Retina (tissue), 1 donor: ENCODE measurements at regions not wholly inside any gene's neighbourhood (a gene's known extent, or its start where the extent isn't known, plus 50 kb on each side); places are given as distances from the start of the nearest gene placed in this dataset.
"Not testable (repeated sequence)": the region's sequence is repeated elsewhere in the genome, so short reads cannot be mapped to it uniquely, and the experiment has no call there.

ENCODE experiments used
- DNase-seq: peaks from one replicate; pipeline ENCODE4 v3.0.0-alpha.2; 2016

DNA sequence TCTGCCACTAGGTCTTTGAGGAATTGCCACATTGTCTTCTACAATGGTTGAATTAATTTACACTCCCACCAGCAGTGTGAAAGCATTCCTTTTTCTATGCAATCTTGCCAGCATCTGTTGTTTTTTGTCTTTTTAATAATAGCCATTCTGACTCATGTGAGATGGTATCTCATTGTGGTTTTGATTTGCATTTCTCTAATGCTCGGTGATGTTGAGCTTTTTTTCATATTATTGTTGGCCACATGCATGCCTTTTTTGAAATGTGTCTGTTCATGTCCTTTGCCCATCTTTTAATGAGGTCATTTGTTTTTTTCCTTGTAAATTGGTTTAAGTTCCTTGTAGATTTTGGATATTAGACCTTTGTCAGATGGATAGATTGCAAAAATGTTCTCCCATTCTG is 661.8 kb downstream of the GLUD2 start:
- not testable (repeated sequence) for DNase-seq

DNA sequence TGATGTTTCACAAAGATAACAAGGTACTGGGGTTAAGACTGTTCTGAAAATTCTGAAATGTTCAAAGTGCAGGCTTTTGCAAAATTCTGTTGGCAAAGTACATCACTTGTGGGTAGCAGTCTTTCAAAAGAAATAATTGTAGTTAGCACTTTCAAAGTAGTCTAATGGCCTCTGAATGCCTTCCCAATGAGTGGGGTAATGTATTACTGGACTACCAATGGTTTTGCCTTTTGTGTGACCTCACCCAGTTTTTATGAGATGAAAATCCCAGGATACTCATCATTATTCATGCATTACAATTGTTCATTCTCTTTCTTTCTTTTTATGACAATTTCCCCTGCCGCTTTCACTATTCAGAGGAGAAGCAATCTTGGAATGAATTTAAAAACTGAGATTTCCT is 686.1 kb downstream of the GLUD2 start:
- DNase-seq: no peak

DNA sequence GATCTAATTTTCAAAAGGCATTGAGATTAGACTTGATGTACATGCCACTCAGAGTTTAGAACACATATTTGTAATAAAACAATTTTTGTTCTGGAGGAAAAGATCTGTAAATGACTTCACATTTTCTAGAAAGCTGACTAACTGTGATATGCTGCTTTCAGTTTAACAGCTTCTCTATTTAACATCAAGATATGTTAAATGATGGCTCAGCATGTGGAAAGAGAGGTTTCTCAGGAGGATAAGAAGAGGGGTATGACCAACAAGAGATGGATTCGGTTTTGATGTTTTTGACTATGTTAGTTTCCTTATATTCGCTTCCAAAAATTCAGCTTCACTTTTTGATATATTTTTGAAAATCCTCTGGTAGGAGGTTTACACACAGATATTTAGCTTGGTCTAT is 698.7 kb downstream of the GLUD2 start:
- DNase-seq: no peak

DNA sequence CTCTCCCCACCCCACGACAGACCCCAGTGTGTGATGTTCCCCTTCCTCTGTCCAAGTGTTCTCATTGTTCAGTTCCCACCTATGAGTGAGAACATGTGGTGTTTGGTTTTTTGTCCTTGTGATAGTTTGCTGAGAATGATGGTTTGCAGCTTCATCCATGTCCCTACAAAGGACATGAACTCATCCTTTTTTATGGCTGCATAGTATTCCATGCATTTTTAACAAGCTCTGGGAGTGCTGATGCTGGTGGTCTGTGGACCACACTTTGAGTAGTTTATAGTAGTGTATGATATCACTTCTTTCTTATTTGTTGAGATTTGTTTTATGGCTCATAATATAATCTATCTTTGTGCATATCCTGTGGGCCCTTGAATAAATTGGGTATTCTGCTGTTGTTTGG is 706.2 kb downstream of the GLUD2 start:
- not testable (repeated sequence) for DNase-seq

DNA sequence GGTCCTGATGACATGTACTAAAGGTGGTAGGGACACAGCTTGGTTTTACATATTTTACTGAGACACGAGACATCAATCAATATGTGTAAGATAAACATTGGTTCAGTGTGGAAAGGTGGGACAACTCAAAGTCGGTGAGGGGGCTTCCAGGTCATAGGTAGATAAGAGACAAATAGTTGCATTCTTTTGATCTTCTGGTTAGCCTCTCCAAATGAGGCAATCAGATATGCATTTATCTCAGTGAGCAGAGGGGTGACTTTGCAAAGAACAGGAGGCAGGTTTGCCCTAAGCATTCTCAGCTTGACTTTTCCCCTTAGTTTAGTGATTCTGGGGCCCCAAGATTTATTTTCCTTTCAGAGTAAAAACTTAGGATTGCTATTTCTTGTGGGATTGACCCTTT is 706.9 kb downstream of the GLUD2 start:
- DNase-seq: no peak

DNA sequence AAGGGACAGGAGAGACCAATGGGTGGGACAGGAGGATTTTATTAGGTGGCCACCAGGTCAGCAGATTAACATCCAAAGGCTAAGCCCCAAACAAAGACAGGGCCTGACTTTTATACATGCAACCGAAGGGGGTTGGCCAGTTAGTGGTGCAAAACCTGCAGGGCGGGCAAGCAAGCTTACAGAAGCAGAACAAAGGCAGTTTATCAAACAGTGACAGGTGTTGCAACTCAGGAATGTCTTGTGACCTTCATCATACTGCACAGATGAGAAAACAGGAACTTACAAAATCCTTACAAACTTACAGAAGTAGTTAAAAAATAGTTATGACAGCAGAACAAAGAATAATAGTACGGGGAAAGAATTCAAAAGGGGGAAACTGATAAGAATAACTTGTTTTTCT is 708.1 kb downstream of the GLUD2 start:
- no peak for DNase-seq

DNA sequence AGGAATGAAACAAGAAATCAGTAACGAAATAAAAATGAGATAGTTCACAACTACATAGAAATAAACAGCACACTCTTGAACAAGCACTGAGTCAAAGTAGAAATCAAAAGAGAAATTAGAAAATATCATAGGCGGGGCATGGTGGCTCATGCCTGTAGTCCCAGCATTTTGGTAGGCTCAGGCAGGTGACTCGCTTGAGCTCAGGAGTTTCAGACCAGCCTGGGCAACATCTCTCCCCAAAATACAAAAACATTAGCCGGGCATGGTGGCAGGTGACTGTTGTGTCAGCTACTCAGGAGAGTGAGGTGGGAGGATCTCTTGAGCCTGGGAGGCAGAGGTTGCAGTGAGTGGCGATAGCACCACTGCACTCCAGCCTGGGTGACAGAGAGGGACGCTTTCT is 714.4 kb downstream of the GLUD2 start:
- DNase-seq: no peak

DNA sequence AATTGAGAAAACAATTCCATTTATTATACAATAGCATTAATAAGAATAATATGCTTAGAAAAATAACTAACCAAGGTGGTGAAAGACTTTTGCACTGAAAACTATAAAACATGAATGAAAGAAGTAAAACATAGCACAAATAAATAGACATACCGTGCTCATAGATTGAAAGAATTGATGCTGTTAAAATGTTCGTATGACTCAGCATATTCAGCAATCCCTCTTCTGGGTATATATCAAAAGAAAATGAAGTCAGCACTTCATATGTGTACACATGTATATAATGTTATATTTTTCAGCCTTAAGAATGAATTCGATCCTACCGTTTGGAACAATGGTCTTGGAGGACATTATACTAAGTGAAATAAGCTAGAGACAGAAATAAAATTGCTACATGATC is 716.3 kb downstream of the GLUD2 start:
- DNase-seq: no peak

DNA sequence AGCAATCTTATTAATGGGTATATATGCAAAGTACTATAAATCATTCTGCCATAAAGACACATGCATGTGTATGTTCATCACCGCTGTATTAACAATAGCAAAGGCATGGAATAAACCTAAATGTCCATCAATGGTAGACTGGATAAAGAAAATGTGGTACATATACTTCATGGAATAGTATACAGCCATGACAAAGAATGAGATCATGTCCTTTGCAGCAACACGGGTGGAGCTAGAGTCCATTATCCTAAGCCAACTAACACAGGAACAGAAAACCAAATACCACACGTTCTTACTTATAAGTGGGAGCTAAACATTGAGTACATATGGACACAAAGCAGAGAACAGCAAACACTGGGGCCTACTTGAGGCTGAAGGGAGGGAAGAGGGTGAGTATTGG is 720.8 kb downstream of the GLUD2 start:
- DNase-seq: not testable (repeated sequence)

DNA sequence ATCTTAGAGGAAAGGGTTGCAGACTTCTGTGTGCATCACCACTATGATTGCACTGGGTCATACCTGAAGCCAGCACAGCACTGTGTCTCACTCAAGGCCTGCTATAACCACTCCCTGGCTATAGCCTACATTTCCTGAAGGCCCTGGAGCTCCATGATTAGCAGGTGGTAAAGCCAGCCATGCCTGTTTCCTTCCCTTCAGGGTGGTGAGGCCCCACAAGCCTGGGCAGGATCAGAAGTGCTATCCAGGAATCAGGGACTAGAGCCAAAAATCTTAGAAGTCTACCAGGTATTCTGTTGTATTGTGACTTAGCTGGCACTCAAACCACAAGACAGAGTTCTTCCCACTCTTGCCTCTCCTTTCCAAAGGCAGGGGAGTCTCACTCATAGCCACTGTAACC is 734.6 kb downstream of the GLUD2 start:
- DNase-seq: no peak

DNA sequence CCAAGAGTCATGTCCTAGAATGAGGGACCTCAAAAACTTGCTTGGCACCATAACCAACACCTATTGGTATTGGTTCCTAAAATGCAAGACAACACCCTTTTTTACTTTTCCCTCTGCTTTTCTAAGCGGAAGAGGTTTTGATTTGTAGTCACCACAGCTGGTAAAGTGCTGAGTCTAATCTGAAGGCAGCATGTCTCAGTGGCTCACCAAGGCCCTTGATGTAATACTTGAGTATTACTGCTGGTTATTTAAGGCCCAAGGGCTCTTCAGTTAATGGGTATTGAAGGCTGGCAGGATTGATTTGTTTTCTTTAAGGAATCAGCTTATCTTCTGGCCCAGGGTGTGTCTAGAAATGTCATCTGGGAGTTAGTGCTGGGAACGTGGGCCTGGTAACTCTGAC is 735.1 kb downstream of the GLUD2 start:
- DNase-seq: no peak

DNA sequence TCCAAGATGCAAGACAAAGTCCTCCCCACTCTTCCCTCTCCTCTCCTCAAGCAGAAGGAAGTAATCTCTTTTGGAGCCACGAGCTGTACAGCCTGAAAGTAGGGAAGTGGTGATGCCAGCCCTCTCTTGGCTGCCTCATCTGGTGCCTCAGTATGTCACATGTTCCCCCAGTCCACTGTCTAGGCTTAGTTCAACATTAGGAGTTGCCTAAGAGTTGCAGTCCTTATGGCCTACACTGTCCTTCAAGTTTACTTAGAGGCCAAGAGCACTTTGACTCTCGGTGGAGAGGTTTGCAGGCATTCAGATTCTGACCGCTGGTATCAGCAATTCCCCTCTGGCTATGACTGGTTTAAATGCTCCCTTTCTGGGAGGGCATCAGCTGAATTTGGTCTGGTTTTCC is 735.6 kb downstream of the GLUD2 start:
- no peak for DNase-seq

DNA sequence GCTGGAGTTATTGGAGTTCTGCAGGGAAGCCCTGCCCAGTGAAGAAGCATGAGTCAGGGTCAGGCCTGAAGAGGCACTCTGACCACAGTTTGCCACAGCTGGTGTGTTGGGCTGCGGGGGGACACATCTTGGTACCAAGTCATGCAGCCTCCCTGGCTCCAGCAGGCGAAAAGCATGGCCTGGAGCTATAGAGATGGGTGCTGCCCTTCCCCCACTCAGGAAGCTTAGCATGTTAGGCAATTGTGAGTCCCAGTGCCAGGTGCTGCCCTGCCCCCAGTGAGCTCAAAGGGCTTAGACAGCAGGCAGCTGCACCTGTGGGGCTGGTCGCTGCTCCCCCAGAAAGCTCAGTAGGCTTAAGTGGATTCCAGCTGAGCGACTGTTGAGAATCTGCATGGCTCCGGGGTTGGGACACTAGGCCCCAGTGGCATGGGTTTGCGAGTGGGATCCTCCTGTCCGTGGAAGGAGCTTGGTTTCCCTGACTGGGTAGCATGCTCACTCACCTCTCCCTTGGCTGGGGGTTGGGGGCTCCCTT is 755.5 kb downstream of the GLUD2 start:
- DNase-seq: no peak

DNA sequence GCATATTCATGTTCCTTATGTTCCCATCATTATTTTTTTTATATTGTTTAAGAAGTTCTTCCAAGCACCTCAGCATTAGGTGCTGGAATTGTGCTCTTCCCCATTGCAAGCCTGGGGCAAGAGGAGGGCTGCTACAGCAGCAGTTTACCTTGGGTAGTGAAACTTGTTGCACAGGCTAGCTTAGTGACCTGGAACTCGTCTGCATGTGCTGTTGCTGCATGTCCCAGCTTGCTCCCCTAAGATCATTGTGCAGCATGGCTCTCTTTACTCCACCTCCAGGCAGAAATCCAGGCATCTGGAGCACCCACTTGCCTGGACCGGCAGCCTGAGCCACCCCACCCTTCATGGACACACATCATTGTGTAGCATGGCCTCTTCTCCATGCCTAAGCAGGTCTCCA is 776.0 kb downstream of the GLUD2 start:
- DNase-seq: no peak

DNA sequence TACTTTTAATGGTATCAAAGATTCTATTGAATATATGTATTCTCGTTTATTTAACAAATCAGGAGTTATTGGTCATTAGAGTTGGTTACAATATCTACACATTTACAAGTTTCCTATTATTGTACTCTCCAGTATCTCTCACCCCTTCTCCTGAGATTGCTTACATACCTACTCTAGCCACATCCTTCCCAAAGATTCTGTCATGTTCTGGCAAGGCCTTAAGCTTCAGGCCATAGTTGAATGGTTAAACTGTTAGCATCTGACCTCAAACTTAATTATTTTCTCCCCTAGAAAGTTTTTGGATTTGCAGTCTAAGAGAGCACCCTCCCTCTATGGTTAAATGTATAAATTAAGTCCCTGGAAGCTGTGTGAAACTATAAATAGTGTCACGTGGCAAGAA is 784.2 kb downstream of the GLUD2 start:
- no peak for DNase-seq

DNA sequence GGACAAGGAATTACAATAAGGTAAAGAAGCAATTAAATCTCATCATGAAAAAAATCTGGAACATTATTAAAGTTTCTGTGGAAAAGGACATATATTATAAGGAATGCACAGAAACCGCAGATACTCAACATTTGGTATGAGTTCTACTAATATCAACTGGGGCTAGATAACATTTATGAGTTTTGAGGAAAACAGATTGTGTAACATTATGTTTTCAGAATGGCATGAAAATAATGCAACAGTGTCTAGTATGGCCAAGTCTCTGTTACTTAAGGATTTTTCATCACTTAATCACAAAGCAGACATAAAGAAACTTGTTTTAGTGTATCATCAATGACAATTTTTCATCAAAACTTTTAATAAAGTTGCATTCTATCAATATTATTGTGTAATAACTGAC is 785.0 kb downstream of the GLUD2 start:
- DNase-seq: no peak

DNA sequence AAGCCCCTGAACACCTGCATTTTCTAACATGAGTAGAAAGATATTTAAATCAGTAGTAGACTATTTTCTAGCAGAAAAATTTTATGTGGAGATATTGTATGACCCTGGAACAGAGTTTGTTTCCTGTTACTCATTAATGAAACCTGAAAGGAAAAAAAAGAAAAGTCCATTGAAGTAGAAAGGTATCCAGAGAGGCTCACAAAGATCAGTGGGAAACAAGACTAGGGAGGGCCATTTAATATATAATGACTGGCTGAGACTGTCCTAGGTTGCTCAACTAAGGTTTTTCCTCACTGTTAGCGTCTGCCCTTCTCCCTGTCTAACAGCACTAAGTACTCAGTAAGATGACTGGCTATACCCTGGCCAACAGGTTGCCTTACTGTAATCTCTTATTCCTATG is 788.6 kb downstream of the GLUD2 start:
- no peak for DNase-seq

DNA sequence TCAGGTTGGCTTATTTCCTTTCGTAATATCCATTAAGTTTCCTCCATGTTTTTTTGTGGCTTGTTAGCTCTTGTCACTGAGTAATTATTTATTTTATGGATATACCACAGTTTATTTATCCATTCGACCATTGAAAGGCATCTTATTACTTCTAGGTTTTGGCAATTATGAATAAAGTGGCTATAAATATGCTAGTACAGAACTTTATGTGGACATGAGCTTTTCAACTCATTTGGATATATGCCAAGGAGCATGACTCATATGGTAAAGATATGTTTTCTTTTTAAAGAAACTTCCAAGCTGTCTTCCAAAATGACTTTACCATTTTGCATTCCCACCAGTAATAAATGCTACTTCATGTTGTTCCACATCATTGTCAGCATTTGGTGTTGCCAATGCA is 803.6 kb downstream of the GLUD2 start:
- DNase-seq: no peak

DNA sequence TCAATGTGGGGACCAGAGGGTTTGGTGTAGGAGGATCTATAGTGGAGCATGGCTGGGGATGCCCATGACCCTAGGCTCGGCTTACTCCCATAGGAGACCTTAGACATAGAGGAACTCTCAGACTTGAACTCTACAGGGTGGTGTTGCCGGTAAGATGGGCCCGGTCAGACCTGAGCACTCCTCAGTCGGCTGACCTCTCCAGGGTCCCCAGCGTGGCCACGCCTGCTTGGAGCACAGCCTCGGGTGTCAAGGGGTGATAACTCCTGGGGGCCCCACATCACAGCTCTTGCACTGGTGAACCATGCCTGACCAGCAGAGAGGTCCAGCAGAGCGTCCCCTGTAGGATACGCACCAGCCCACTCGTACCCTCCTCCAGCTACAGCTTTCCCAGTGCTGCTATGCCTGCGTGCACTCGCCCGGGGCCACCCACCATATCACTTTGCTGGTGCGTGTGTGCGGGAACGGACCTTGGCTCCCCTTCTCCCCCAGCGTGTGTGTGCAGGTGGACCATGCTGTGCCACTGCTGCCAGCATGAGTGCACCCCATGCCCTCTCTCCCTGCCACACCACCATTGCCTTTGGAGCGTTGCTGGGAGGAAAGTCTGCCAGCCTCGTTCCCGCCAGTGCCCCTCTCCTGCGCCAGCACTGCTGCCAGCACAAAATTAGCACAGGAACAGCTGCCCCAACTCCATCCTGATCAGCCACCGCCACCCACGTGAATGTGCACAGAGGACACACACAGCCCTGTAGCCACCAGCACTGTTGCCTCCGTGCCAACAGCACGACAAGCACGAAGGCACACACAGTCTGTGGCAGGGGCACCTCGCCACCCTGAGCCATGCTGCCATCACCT is 806.6 kb downstream of the GLUD2 start:
- DNase-seq: no peak

DNA sequence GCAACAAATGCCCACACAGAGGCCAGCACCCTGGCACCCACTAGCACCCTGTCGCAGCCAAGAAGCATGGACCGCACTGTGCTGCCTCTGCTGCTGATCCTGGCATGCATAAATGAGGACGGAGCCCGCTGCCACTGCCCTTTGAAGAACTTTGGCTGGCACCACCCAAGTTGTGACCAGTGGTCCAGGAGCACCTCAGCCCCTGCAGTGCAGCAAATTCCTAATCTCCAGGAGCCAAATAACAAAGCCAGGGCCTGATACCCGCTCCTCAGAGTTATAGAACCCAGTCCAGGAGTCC is 807.2 kb downstream of the GLUD2 start:
- no peak for DNase-seq

DNA sequence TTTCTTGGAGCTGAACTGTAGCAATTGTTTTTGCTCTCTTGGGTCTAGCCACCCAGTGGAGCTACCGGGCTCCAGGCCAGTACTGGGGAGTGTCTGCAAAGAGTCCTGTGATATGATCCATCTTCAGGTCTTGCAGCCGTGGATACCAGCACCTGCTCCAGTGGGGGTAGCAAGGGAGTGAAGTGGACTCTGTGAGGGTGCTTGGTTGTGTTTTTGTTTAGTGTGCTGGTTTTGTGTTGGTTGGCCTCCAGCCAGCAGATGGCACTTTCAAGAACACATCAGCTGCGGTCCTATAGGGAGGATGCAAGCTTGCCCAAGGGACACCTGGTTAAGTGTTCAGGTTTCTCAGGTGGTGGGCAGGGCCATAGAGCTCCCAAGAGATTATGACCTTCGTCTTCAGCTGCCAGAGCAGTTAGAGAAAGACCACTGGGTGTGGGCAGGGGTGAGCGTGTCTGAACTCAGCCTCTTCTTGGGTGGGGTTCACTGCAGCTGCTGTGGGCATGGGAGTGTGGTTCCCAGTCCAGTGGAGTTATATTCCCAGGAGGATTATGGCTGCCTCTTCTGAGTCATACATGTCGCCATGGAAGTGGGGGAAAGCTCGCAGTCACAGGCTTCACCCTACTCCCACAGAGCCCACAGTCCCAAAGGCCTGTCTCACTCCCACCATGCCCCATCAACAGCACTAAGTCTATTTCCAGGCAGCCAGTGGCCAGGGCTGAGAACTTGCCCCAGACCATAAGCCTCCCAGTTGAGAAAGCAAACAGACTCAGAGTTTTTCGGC is 811.6 kb downstream of the GLUD2 start:
- DNase-seq: no peak

DNA sequence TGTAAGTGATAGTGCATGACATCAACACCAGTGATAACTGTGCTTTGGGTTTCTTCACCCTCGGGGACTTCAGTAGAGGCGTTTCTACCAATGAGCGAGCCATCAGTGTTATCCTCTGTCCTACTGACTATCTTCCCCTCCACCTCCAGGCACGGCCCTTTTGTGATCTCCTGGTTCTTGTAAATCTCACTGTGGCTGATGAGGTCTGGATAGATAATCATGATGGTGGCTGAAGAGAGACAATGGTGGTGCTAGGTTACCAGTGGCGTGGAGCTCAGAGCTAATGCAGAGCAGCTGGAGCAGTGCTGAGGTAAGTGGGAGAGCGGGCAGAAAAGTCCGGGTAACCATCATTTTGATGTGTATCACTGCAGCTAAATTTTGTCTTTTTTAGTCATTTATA is 816.6 kb downstream of the GLUD2 start:
- DNase-seq: no peak

DNA sequence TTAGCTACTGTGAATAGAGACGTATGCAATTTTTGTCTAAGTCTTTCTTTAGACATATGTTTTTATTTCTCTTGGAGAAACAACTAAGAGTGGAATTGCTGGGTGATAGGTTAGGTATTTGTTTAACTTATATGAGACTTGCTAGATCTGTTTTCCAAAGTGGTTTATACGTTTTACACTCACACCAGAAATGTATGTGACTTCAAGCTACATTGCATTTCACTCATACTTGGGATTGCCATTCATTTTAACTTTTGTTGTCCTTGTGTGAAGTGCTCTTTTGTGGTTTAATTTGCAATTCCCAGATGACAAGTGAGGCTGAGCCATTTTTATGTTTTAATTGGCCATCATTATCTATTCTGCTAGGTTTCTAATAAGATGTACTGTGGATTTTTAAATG is 817.2 kb downstream of the GLUD2 start:
- DNase-seq: no peak

DNA sequence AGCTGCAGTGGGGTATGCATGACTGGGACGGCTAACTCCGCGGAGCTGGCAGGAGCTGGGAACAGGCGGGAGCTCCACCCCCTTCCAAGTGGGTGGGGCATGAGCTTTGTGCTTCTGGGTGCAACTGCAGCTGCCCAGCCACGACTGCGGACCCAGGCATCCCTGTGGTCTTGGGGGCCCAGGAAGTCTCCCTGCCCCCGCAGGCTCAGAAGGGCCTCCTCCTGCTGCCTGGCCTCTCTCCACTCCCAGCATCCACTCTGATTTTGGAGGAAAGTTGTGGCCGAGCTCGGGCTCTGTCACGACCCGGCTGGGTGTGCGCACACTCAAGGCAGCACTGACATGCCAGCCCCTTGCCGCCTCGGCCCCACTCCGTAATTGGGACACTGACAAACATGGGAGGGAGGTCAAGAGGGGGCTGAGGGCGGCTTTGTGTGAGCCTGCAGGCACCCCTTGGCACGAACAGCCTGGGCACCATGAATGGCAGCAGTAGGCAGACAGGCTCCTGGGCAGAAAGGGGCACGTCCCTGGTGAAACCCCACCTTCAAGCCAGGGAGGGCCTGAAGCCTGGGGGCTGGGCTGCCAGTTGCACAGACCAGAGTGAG is 822.6 kb downstream of the GLUD2 start:
- no peak for DNase-seq
